OCI-LY7 (cell line): ENCODE measurements at regions not wholly inside any gene's neighbourhood (a gene's known extent, or its start where the extent isn't known, plus 50 kb on each side); places are given as distances from the start of the nearest gene placed in this dataset.
A peak's percentile ranks its signal among the peaks of the same experiment; 100 is the strongest.
"Not testable (repeated sequence)": the region's sequence is repeated elsewhere in the genome, so short reads cannot be mapped to it uniquely, and the experiment has no call there.

Experiments
- CTCF ChIP-seq: fragments of 200-600 bp; sonication (generic); conservative IDR thresholded peaks from 2 replicates; pipeline ENCODE4 v1.5.1; 2014; ENCODE audit warnings: mild to moderate bottlenecking, antibody characterized with exemption, low read length, moderate library complexity, mixed read lengths
- EZH2phosphoT487 ChIP-seq: fragments of 200-600 bp; sonication (generic); IDR thresholded peaks from 2 replicates; pipeline ENCODE4 v1.6.1; 2018; ENCODE audit warnings: low read depth, borderline replicate concordance, mild to moderate bottlenecking, mixed run types, antibody characterized with exemption, low read length, moderate library complexity, mixed read lengths

- TF ChIP-seq EZH2phosphoT487 = not testable (repeated sequence)
- TF ChIP-seq CTCF = peak; percentile 88
Observed at GRCh38 chr15:77910030-77910911, 167.2 kb downstream of the TBC1D2B start.
